ENCODE measurements at regions not wholly inside any gene's neighbourhood (a gene's known extent, or its start where the extent isn't known, plus 50 kb on each side); places are given as distances from the start of the nearest gene placed in this dataset.
"Not testable (repeated sequence)": the region's sequence is repeated elsewhere in the genome, so short reads cannot be mapped to it uniquely, and the experiment has no call there.

DNA sequence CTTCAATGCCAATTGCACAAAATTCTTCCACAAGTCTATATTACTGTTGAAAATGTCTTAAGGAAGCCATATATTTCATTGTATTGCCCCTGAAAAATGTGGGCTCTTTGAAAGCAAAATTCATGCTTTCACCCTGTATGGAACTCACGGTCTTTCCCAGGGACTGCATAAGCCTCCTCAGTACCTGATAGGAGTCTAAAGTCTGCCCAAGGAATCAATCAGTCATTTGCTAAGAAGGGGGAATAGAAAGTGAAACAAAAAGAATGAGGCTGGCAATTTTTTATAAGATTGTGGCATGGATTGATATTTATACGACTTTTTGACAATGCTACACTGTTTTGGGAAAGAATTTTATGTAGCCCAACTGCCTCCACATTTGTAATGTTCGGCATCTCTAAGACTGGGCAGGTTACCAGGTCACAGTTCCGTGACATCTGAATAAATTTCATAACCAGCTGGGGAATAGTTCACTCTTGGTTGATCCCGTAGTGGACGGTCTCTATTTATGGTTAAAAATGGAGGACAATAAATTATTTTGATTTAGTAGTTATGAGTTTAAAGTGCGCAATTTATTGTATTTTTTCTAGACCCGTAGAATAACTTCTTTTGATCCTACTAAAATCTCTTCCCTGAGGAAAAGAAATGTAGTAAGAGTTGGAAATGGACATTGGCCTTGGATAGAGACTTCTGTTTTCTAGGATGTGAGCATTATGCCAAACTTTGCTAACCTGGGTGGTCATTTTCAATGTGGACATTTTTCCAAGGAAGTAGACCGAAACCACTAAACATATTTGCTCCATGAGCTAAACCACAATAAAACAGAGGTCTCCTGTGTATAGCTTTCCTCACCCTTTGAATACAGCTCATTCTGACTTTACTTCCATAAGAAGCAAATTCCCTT is 1585.4 kb downstream of the EFNB2 start:
- H3K4me1 ChIP-seq (ENCODE audit: control insufficient read depth in 2 of 2, insufficient read depth in 2 of 2, low read length in 2 of 2) = no peaks in the 10 kb centered on the region
- H3K4me1 Mint-ChIP-seq = no peaks in the 10 kb centered on the region
- no peak overlapping the region for H3K4me3 ChIP-seq (ENCODE audit: low read length)
- ChIA-PET CTCF (no interaction called here), POLR2A (no interaction called here)
- no peak overlapping the region for H3K4me3 Mint-ChIP-seq
- intact Hi-C loops (cut with micrococcal nuclease) = no loop called here
- no peak overlapping the region for H3K27ac ChIP-seq (ENCODE audit: low read depth, low read length)
- H3K27me3 Mint-ChIP-seq = no peaks in the 10 kb centered on the region
- no peaks in the 10 kb centered on the region for H3K36me3 ChIP-seq (ENCODE audit: control insufficient read depth in 2 of 3, insufficient read depth in 3 of 3, low read length in 3 of 3)
- no peaks in the 10 kb centered on the region for H3K36me3 Mint-ChIP-seq
- no peak for DNase-seq
- no peak overlapping the region for H3K27ac Mint-ChIP-seq
- no peaks in the 10 kb centered on the region for H3K9me3 ChIP-seq (ENCODE audit: control insufficient read depth in 2 of 3, low read length in 3 of 3)
- H3K27me3 ChIP-seq (ENCODE audit: control insufficient read depth in 2 of 2, insufficient read depth in 2 of 2, low read length in 2 of 2) = no peaks in the 10 kb centered on the region
- no peak for ATAC-seq
- H3K9me3 Mint-ChIP-seq = no peaks in the 10 kb centered on the region

DNA sequence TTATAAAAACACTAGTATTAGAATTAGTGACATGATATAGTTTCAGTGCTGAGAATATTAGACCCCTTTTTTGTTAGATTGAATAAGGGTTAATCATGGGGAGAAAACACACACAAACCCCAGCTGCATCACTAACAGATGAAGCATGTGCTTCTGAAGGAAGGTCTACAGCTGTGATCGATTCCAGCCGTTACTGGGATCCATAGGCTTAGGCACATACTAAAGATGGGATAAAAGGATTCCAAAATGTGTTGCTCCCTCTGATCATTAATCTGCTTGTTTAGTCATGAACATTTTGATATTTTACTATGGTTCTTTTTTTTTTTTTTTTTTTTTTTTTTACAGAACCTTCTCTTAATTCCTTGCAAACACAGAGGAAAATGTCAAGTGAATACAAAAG is 1591.3 kb downstream of the EFNB2 start:
- Histone ChIP-seq H3K4me1 (ENCODE audit: control insufficient read depth in 2 of 2, insufficient read depth in 2 of 2, low read length in 2 of 2) (no peaks in the 10 kb centered on the region), H3K4me3 (ENCODE audit: low read length) (no peak overlapping the region), H3K36me3 (ENCODE audit: control insufficient read depth in 2 of 3, insufficient read depth in 3 of 3, low read length in 3 of 3) (no peaks in the 10 kb centered on the region), H3K27ac (ENCODE audit: low read depth, low read length) (no peak overlapping the region), H3K9me3 (ENCODE audit: control insufficient read depth in 2 of 3, low read length in 3 of 3) (no peaks in the 10 kb centered on the region), H3K27me3 (ENCODE audit: control insufficient read depth in 2 of 2, insufficient read depth in 2 of 2, low read length in 2 of 2) (no peaks in the 10 kb centered on the region)
- Mint-ChIP-seq H3K27me3 (no peaks in the 10 kb centered on the region), H3K4me1 (peaks cover 0 to 1% (median 0%) of the 10 kb centered on the region in 7 donors), H3K9me3 (no peaks in the 10 kb centered on the region), H3K27ac (no peak overlapping the region), H3K36me3 (no peaks in the 10 kb centered on the region), H3K4me3 (no peak overlapping the region)
- ATAC-seq (no peak), DNase-seq (no peak)
- ChIA-PET CTCF (interaction anchor here (0.7 kb wide), 1 partner anchor 1819 kb away, joined by 3 read pairs; no protein-coding TSS in a partner anchor), POLR2A (no interaction called here)
- intact Hi-C loops (cut with micrococcal nuclease) = no loop called here

DNA sequence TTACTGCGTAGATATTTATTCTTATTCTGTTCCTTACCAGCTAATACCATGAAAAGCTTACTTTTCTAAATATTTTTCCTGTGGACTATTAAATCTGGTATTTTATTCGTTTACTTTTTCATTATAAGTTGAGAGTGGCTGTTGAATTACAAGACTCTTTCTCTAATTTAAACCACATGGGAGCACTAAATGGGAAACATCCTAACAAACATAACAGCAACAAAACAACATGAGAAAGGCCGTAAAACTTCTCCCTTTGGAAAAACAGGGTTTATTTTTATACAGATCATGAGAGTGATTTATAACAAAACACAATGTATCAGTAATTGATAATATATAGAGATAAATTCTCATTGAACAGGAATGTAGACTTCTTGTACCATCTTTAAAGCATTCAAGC is 1592.1 kb downstream of the EFNB2 start:
- ChIA-PET CTCF (interaction anchor here (0.7 kb wide), 1 partner anchor 1819 kb away, joined by 3 read pairs; no protein-coding TSS in a partner anchor), POLR2A (no interaction called here)
- H3K4me3 Mint-ChIP-seq = no peak overlapping the region
- no peaks in the 10 kb centered on the region for H3K36me3 ChIP-seq (ENCODE audit: control insufficient read depth in 2 of 3, insufficient read depth in 3 of 3, low read length in 3 of 3)
- no peaks in the 10 kb centered on the region for H3K36me3 Mint-ChIP-seq
- no peak overlapping the region for H3K27ac ChIP-seq (ENCODE audit: low read depth, low read length)
- no peaks in the 10 kb centered on the region for H3K4me1 ChIP-seq (ENCODE audit: control insufficient read depth in 2 of 2, insufficient read depth in 2 of 2, low read length in 2 of 2)
- H3K27ac Mint-ChIP-seq = no peak overlapping the region
- DNase-seq = no peak
- peaks cover 0 to 1% (median 0%) of the 10 kb centered on the region in 7 donors for H3K4me1 Mint-ChIP-seq
- intact Hi-C loops (cut with micrococcal nuclease) = no loop called here
- H3K9me3 ChIP-seq (ENCODE audit: control insufficient read depth in 2 of 3, low read length in 3 of 3) = no peaks in the 10 kb centered on the region
- H3K9me3 Mint-ChIP-seq = no peaks in the 10 kb centered on the region
- no peaks in the 10 kb centered on the region for H3K27me3 Mint-ChIP-seq
- H3K4me3 ChIP-seq (ENCODE audit: low read length) = no peak overlapping the region
- no peaks in the 10 kb centered on the region for H3K27me3 ChIP-seq (ENCODE audit: control insufficient read depth in 2 of 2, insufficient read depth in 2 of 2, low read length in 2 of 2)
- no peak for ATAC-seq

DNA sequence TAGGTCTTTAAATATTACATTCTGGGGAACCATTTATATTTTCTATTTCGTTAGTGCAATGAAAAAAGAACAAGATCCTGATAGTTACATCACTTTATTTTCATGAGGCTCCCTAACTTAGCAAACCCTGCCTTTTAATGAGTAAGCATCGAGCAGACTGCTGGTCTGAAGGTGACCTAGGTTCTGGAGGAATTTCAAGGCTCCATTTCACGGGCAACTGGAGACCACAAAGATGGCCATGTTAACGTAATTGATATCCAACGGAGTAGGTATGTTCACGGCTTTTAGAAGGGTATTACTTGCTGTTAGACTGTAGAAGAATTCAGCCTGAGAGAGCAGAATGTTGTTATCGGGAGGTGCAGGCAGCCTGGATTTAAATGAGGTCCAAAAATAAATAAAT is 1597.6 kb downstream of the EFNB2 start:
- H3K36me3 ChIP-seq (ENCODE audit: control insufficient read depth in 2 of 3, insufficient read depth in 3 of 3, low read length in 3 of 3) = no peaks in the 10 kb centered on the region
- Mint-ChIP-seq H3K27ac (peak overlapping the region in 1 of 9 donors; percentile 53), H3K4me1 (peaks cover 0 to 1% (median 0%) of the 10 kb centered on the region in 7 donors), H3K36me3 (no peaks in the 10 kb centered on the region), H3K9me3 (peaks cover 0 to 5% (median 0%) of the 10 kb centered on the region in 11 donors), H3K4me3 (no peak overlapping the region), H3K27me3 (peaks cover 0 to 4% (median 0%) of the 10 kb centered on the region in 5 donors)
- no peaks in the 10 kb centered on the region for H3K27me3 ChIP-seq (ENCODE audit: control insufficient read depth in 2 of 2, insufficient read depth in 2 of 2, low read length in 2 of 2)
- H3K4me1 ChIP-seq (ENCODE audit: control insufficient read depth in 2 of 2, insufficient read depth in 2 of 2, low read length in 2 of 2) = no peaks in the 10 kb centered on the region
- CTCF ChIA-PET = no interaction called here
- H3K9me3 ChIP-seq (ENCODE audit: control insufficient read depth in 2 of 3, low read length in 3 of 3) = no peaks in the 10 kb centered on the region
- intact Hi-C loops (cut with micrococcal nuclease) = no loop called here
- DNase-seq = no peak
- POLR2A ChIA-PET = no interaction called here
- ATAC-seq = no peak
- H3K4me3 ChIP-seq (ENCODE audit: low read length) = no peak overlapping the region
- H3K27ac ChIP-seq (ENCODE audit: low read depth, low read length) = no peak overlapping the region

DNA sequence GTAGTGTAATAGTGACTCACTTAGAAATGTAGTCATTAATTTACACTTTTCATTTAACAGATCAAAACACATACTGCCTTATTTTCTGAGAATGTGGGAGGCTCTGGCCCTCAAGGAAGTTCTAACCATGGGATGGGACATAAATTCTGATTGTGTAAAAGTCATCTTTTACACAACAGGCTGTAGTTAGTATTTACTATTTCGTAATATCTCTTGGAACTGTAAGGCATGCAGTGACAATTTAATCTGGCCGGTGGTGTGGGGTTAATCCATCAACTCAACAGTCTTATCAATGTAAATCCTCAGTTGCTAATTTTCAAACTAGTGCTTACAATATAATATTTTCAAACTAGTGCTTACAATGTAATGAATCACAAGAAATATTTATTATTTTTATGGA is 1599.2 kb downstream of the EFNB2 start:
- Mint-ChIP-seq H3K4me3 (no peak overlapping the region), H3K9me3 (peaks cover 0 to 7% (median 0%) of the 10 kb centered on the region in 11 donors), H3K27ac (no peak overlapping the region), H3K4me1 (peaks cover 0 to under 1% (median 0%) of the 10 kb centered on the region in 7 donors), H3K36me3 (no peaks in the 10 kb centered on the region), H3K27me3 (peaks cover 0 to 4% (median 0%) of the 10 kb centered on the region in 5 donors)
- ChIA-PET CTCF (no interaction called here), POLR2A (no interaction called here)
- no peaks in the 10 kb centered on the region for H3K36me3 ChIP-seq (ENCODE audit: control insufficient read depth in 2 of 3, insufficient read depth in 3 of 3, low read length in 3 of 3)
- no peaks in the 10 kb centered on the region for H3K9me3 ChIP-seq (ENCODE audit: control insufficient read depth in 2 of 3, low read length in 3 of 3)
- no peak for ATAC-seq
- H3K27ac ChIP-seq (ENCODE audit: low read depth, low read length) = no peak overlapping the region
- H3K4me3 ChIP-seq (ENCODE audit: low read length) = no peak overlapping the region
- DNase-seq = no peak
- intact Hi-C loops (cut with micrococcal nuclease) = no loop called here
- no peaks in the 10 kb centered on the region for H3K27me3 ChIP-seq (ENCODE audit: control insufficient read depth in 2 of 2, insufficient read depth in 2 of 2, low read length in 2 of 2)
- H3K4me1 ChIP-seq (ENCODE audit: control insufficient read depth in 2 of 2, insufficient read depth in 2 of 2, low read length in 2 of 2) = no peaks in the 10 kb centered on the region

DNA sequence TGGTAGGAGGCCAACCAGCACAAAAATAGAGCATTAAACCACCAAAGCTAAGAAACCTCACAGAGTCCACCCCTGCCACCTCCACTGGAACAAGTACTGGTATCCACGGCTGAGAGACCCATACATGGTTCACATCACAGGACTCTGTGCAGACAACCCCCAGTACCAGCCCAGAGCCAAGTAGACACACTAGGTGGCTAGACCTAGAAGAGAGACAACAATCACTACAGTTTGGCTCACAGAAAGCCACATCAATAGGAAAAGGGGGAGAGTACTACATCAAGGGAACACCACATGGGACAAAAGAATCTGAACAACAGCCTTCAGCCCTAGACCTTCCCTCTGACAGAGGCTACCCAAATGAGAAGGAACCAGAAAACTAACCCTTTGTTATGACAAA is 1614.9 kb downstream of the EFNB2 start:
- peak overlapping the region in 2 of 9 donors; percentile 42 to 80 for H3K27ac Mint-ChIP-seq
- peaks cover 0 to 18% (median 6%) of the 10 kb centered on the region in 11 donors for H3K9me3 Mint-ChIP-seq
- H3K9me3 ChIP-seq (ENCODE audit: control insufficient read depth in 2 of 3, low read length in 3 of 3); H3K4me1 ChIP-seq (ENCODE audit: control insufficient read depth in 2 of 2, insufficient read depth in 2 of 2, low read length in 2 of 2); POLR2A ChIA-PET; H3K4me3 ChIP-seq (ENCODE audit: low read length); ATAC-seq; H3K36me3 Mint-ChIP-seq; H3K36me3 ChIP-seq (ENCODE audit: control insufficient read depth in 2 of 3, insufficient read depth in 3 of 3, low read length in 3 of 3); intact Hi-C loops (cut with micrococcal nuclease); H3K27me3 ChIP-seq (ENCODE audit: control insufficient read depth in 2 of 2, insufficient read depth in 2 of 2, low read length in 2 of 2); CTCF ChIA-PET; H3K27me3 Mint-ChIP-seq; H3K27ac ChIP-seq (ENCODE audit: low read depth, low read length): not testable (repeated sequence)
- DNase-seq = peak in 4 of 9 donors; percentile 12 to 39 (median 24)
- peaks cover 0 to 40% (median 16%) of the 10 kb centered on the region in 7 donors for H3K4me1 Mint-ChIP-seq
- peak overlapping the region in 2 of 10 donors; percentile 34 to 53 for H3K4me3 Mint-ChIP-seq

DNA sequence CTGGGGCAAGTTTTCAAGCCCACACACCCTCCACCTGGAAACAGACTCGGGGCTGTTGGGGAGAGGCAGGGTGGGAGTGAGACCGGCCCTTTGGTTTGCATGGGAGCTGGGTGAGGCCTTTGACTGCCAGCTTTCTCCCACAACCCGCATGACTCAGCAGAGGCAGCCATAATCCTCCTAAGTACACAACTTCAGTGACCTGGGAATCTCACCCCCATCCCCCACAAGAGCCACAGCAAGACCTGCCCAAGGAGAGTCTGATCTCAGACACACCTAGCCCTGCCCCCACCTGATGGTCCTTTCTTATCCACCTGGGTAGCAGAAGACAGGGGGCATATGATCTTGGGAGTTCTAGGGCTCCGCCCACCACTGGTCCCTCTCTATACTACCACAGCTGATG is 1615.4 kb downstream of the EFNB2 start:
- Mint-ChIP-seq H3K4me3 (peak overlapping the region in 2 of 10 donors; percentile 34 to 53), H3K4me1 (peaks cover 0 to 40% (median 16%) of the 10 kb centered on the region in 7 donors), H3K9me3 (peaks cover 0 to 18% (median 6%) of the 10 kb centered on the region in 11 donors), H3K27me3 (peaks cover 0 to 10% (median 0%) of the 10 kb centered on the region in 5 donors), H3K36me3 (peaks cover 0 to 6% (median 0%) of the 10 kb centered on the region in 5 donors), H3K27ac (no peak overlapping the region)
- ATAC-seq (no peak), DNase-seq (no peak)
- CTCF ChIA-PET = no interaction called here
- POLR2A ChIA-PET = no interaction called here
- H3K4me1 ChIP-seq (ENCODE audit: control insufficient read depth in 2 of 2, insufficient read depth in 2 of 2, low read length in 2 of 2) = no peaks in the 10 kb centered on the region
- H3K4me3 ChIP-seq (ENCODE audit: low read length) = no peak overlapping the region
- H3K9me3 ChIP-seq (ENCODE audit: control insufficient read depth in 2 of 3, low read length in 3 of 3) = no peaks in the 10 kb centered on the region
- intact Hi-C loops (cut with micrococcal nuclease) = no loop called here
- H3K36me3 ChIP-seq (ENCODE audit: control insufficient read depth in 2 of 3, insufficient read depth in 3 of 3, low read length in 3 of 3) = no peaks in the 10 kb centered on the region
- no peaks in the 10 kb centered on the region for H3K27me3 ChIP-seq (ENCODE audit: control insufficient read depth in 2 of 2, insufficient read depth in 2 of 2, low read length in 2 of 2)
- no peak overlapping the region for H3K27ac ChIP-seq (ENCODE audit: low read depth, low read length)
